Left cardiac atrium (tissue), 4 donors: ENCODE measurements at regions not wholly inside any gene's neighbourhood (a gene's known extent, or its start where the extent isn't known, plus 50 kb on each side); places are given as distances from the start of the nearest gene placed in this dataset.
A peak's percentile ranks its signal among the peaks of the same experiment; 100 is the strongest.
"Not testable (repeated sequence)": the region's sequence is repeated elsewhere in the genome, so short reads cannot be mapped to it uniquely, and the experiment has no call there.

ENCODE experiments used
- ATAC-seq, 2 donors: fragments of 200-7000 bp; cut with Tn5 transposase; one replicate each; pipeline ENCODE4 v1.9.1; 2020; ENCODE audit warnings: mild to moderate bottlenecking in 2 of 2, moderate library complexity in 2 of 2
- DNase-seq: peaks from one replicate; pipeline ENCODE4 v3.0.0-alpha.2; 2020
- intact Hi-C, 2 donors: fragments of 100-400 bp; cut with DNase I; formaldehyde crosslinking; loops; one replicate each; pipeline versions ENCODE4 v1.14.1 to v1.15.1; 2022 to 2023
- donor health status: DM: no; HTN: yes; CAD: no.
- donor health status: DM: no; HTN: yes; CAD: no; lungs with severe emphysema.
- donor health status: DM: yes; HTN: yes; CAD: no.
- donor health status: Dilated cardiomyopathy.

- intact Hi-C loops, result no loop called here
- ATAC-seq, result peak; percentile 19 to 40
- DNase-seq, result peak; percentile 37
These were observed 496.9 kb upstream of the TNP1 start for GRCh38 chr2:217356781-217357180.

GRCh38 chr2:217356142-217356541 is 496.3 kb upstream of the TNP1 start:
- DNase-seq (no peak), ATAC-seq (no peak)
- intact Hi-C loops, result no loop called here

- intact Hi-C loops, result no loop called here
- no peak for ATAC-seq
- DNase-seq, result no peak
These were observed 493.7 kb upstream of the TNP1 start for GRCh38 chr2:217353591-217353990.

- intact Hi-C loops, result no loop called here
- DNase-seq (no peak), ATAC-seq (no peak)
These were observed 491.5 kb upstream of the TNP1 start for GRCh38 chr2:217351378-217351777.

GRCh38 chr2:217349251-217349650 is 489.4 kb upstream of the TNP1 start:
- no peak for DNase-seq
- intact Hi-C loops, result no loop called here
- no peak for ATAC-seq

GRCh38 chr2:217347630-217348029 is 487.8 kb upstream of the TNP1 start:
- intact Hi-C loops, DNase-seq, ATAC-seq: not testable (repeated sequence)

GRCh38 chr2:217346043-217346442 is 486.2 kb upstream of the TNP1 start:
- intact Hi-C loops, DNase-seq, ATAC-seq: not testable (repeated sequence)

- ATAC-seq (no peak), DNase-seq (no peak)
- intact Hi-C loops, result no loop called here
These were observed 481.0 kb upstream of the TNP1 start for GRCh38 chr2:217340899-217341298.

- DNase-seq (no peak), ATAC-seq (no peak)
- intact Hi-C loops, result no loop called here
These were observed 480.3 kb upstream of the TNP1 start for GRCh38 chr2:217340176-217340575.

- no peak for DNase-seq
- no peak for ATAC-seq
- intact Hi-C loops, result no loop called here
These were observed 479.9 kb upstream of the TNP1 start for GRCh38 chr2:217339753-217340152.

GRCh38 chr2:217338306-217338916 is 478.5 kb upstream of the TNP1 start:
- intact Hi-C loops, result no loop called here

GRCh38 chr2:217337771-217338170 is 477.9 kb upstream of the TNP1 start:
- intact Hi-C loops, result no loop called here
- ATAC-seq (no peak), DNase-seq (no peak)

More at GRCh38 chr2:217338306-217338916, 478.5 kb upstream of the TNP1 start:
- DNase-seq (no peak), ATAC-seq (peak in 1 of 2 donors; percentile 59)

- ATAC-seq (no peak), DNase-seq (no peak)
- intact Hi-C loops, result no loop called here
These were observed 476.8 kb upstream of the TNP1 start for GRCh38 chr2:217336694-217337093.

GRCh38 chr2:217335341-217335966 is 475.6 kb upstream of the TNP1 start:
- DNase-seq (no peak), ATAC-seq (no peak)
- intact Hi-C loops, result no loop called here

GRCh38 chr2:217334561-217334960 is 474.7 kb upstream of the TNP1 start:
- no peak for ATAC-seq
- no peak for DNase-seq
- intact Hi-C loops, result no loop called here

GRCh38 chr2:217332866-217333265 is 473.0 kb upstream of the TNP1 start:
- DNase-seq (no peak), ATAC-seq (no peak)
- intact Hi-C loops, result no loop called here

GRCh38 chr2:217332417-217332791 is 472.5 kb upstream of the TNP1 start:
- DNase-seq (no peak), ATAC-seq (no peak)
- intact Hi-C loops, result no loop called here

GRCh38 chr2:217331523-217332416 is 471.9 kb upstream of the TNP1 start:
- ATAC-seq, result peak; percentile 71 to 73
- intact Hi-C loops, result no loop called here
- no peak for DNase-seq

GRCh38 chr2:217330647-217331046 is 470.8 kb upstream of the TNP1 start:
- intact Hi-C loops, result no loop called here
- DNase-seq, result no peak
- no peak for ATAC-seq

- ATAC-seq, result no peak
- no peak for DNase-seq
- intact Hi-C loops, result no loop called here
These were observed 469.2 kb upstream of the TNP1 start for GRCh38 chr2:217329023-217329431.
